ENCODE measurements at regions not wholly inside any gene's neighbourhood (a gene's known extent, or its start where the extent isn't known, plus 50 kb on each side); places are given as distances from the start of the nearest gene placed in this dataset.

DNA sequence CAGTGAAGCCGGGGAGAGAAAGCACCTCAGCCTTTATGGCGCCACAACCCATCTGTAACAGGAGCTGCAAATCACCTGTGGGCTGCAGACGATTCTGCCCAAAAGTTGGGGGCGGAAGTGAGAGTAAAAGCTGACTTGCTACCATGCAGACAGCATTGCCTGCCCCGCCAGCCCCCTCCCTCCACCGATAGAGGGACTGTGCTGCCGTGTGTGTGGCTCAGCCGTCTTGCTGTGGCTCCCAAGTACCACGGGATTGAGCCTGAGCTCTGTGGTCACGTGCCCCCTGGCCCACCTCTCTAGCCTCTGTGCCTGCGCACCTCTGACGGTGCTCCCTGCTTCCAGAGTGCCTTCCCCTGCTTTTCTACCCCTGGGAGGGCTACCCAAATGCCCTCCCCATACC, 79.6 kb downstream of the GLI2 start:
- Mint-ChIP-seq H3K4me1 (ENCODE audit: low read depth) (no peaks in the 10 kb centered on the region), H3K4me3 (no peak overlapping the region), H3K9me3 (no peaks in the 10 kb centered on the region), H3K36me3 (ENCODE audit: low read depth) (no peaks in the 10 kb centered on the region), H3K27ac (no peak overlapping the region), H3K27me3 (ENCODE audit: low read depth) (peaks cover 3% of the 10 kb centered on the region)
- intact Hi-C loops (cut with micrococcal nuclease) = no loop called here
- no peak for DNase-seq
- CTCF ChIA-PET = no interaction called here

DNA sequence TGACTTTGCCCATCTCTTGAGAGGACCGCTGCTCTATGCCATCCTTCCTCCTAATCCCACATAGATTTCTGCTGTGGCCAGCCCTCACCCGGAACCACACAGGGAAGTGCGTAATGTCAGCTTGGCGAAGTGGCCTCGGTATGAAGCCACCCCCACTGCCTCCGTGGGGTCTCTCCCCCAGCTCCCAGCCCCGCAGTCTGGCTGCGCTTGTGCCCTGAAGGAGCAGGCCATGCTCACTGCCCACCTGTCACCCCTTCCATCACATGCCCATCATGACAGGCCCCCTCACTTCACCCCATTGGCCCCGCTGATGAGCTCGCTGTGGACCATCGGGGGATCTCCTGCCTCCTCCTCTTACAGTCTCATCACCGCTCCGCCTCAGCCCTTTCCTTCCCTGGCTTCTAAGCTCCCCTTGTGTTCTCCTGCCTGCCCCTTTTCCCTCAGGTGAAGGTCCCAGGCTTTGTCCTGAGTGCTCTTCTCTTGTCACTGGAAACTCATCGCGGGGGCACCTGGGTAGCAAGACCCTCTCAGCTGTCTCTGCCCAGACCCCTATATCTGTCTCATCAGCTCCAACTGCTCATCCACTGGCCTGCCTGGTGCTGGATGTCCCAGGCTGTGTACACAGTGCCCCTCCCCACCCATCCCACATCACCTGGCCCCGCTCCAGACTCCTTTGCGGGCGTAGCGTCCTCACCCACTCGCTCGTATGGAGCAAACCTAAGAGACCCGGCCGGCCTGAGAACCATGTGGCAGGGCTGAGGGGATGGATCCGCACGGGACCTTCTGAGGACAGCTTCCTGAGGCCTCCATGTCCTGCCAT, 81.7 kb downstream of the GLI2 start:
- H3K36me3 Mint-ChIP-seq (ENCODE audit: low read depth) = no peaks in the 10 kb centered on the region
- no peaks in the 10 kb centered on the region for H3K27me3 Mint-ChIP-seq (ENCODE audit: low read depth)
- H3K27ac Mint-ChIP-seq = no peak overlapping the region
- no peak for DNase-seq
- CTCF ChIA-PET = interaction anchor here (0.6 kb wide), 1 partner anchor 226 kb away, joined by 3 read pairs; no protein-coding TSS in a partner anchor
- H3K4me1 Mint-ChIP-seq (ENCODE audit: low read depth) = no peaks in the 10 kb centered on the region
- no peaks in the 10 kb centered on the region for H3K9me3 Mint-ChIP-seq
- intact Hi-C loops (cut with micrococcal nuclease) = no loop called here
- H3K4me3 Mint-ChIP-seq = no peak overlapping the region

DNA sequence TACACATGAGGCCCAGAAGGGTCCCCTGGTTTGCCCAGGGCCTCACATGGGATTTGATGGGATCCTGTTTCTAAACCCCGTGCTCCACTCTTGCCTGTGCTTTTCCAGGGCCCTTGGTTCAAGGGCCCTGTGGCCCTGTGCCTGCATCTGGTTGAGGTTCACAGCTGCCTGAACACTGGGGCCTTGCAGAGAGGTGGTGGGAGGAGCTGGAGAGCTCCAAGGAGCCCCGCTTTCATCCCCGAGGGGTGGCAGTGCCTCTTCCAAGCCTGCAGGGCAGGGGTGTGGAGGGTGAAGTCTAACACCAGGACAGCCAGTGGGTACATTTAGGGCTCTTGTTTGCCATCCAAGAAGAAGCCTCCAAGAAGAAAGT, 82.3 kb downstream of the GLI2 start:
- Mint-ChIP-seq H3K27me3 (ENCODE audit: low read depth) (no peaks in the 10 kb centered on the region), H3K4me1 (ENCODE audit: low read depth) (no peaks in the 10 kb centered on the region), H3K36me3 (ENCODE audit: low read depth) (no peaks in the 10 kb centered on the region), H3K27ac (no peak overlapping the region), H3K4me3 (no peak overlapping the region), H3K9me3 (no peaks in the 10 kb centered on the region)
- no peak for DNase-seq
- CTCF ChIA-PET = no interaction called here
- intact Hi-C loops (cut with micrococcal nuclease) = no loop called here

DNA sequence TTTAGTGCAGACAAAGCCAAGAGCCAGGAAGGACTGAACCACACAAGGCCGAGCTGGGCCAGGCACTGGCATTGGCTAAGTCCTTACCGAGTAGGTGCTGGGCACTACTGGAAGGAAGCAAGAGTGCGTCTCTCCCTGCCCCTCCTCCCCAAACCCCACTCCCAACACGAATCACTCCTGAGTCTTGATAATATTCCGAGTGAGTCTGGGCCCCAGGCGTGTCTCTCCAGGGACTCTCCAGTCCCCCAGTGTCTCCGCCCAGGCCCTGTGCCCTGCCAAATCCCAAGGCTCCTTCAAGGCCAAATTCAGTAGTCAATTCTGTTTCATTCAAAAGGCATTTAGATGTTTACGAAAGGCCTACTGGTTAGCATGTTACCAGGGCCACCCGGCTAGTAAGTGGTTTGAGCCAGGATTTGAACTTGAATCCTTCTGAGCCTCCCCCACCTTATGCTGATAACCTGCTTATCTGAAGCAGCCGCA, 82.8 kb downstream of the GLI2 start:
- CTCF ChIA-PET = no interaction called here
- Mint-ChIP-seq H3K9me3 (no peaks in the 10 kb centered on the region), H3K4me3 (no peak overlapping the region), H3K27me3 (ENCODE audit: low read depth) (no peaks in the 10 kb centered on the region), H3K27ac (no peak overlapping the region), H3K4me1 (ENCODE audit: low read depth) (no peaks in the 10 kb centered on the region), H3K36me3 (ENCODE audit: low read depth) (no peaks in the 10 kb centered on the region)
- intact Hi-C loops (cut with micrococcal nuclease) = no loop called here
- DNase-seq = no peak

DNA sequence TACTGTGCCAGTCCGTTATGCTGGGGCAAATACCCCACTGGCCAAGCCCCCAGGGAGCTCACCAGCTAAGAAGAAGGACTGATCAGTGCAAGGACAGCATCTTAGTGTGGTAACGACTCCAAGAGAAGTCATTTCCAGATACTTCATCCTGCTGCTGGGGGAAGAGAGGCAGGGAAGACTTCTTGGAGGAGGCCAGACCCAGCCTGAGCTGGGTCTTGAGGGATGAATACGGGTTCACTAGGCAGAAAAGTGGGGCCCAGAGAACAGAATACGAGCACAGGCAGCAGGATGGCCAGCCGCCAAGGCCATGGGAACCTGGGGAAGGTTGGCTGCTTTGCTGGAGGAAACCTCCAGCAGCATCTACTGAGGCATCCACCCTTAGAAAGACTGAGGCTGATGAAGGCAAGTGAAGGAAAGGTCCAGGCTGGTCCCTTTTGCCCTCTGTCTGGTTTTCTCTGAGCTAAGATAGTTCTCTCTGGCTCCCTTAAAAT, 84.1 kb downstream of the GLI2 start:
- DNase-seq = no peak
- Mint-ChIP-seq H3K27ac (no peak overlapping the region), H3K9me3 (no peaks in the 10 kb centered on the region), H3K27me3 (ENCODE audit: low read depth) (no peaks in the 10 kb centered on the region), H3K4me1 (ENCODE audit: low read depth) (no peaks in the 10 kb centered on the region), H3K36me3 (ENCODE audit: low read depth) (no peaks in the 10 kb centered on the region), H3K4me3 (no peak overlapping the region)
- intact Hi-C loops (cut with micrococcal nuclease) = no loop called here
- CTCF ChIA-PET = no interaction called here

DNA sequence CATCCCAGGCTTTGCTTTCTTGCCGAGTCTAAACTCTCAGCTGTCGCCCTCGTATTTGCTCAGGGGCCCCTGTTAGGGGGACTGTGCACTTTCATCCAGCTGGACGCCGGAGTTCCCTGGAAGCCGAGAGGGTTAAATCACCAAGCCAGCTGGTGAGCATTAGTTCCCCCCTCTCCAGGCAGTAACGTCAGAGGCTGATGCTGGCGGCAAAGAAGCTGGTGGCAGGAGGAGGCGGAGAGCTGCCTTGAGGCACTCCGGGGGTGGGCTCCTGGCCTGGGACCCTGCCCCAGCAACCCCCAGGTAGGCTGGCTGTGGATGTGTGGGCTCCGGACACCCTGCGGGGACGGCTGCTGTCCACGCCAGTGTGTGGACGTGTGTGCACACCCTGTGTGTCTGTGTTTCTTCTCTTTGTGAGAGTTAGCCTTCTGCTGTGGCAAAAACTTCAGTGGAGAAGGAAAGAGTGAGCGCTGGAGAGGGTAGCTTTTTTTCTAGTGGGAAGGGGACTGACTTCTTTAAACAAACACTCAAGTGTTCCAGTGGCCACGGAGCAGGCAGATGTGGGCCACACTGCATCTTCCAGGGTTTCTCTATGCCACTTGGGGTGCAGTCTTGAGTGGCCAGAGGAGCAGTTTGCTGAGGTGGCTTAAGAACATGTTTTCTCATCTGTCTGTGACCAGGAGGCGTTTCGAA, 84.7 kb downstream of the GLI2 start:
- H3K9me3 Mint-ChIP-seq = no peaks in the 10 kb centered on the region
- intact Hi-C loops (cut with micrococcal nuclease) = no loop called here
- CTCF ChIA-PET = no interaction called here
- no peaks in the 10 kb centered on the region for H3K27me3 Mint-ChIP-seq (ENCODE audit: low read depth)
- no peaks in the 10 kb centered on the region for H3K36me3 Mint-ChIP-seq (ENCODE audit: low read depth)
- H3K27ac Mint-ChIP-seq = no peak overlapping the region
- no peak for DNase-seq
- no peak overlapping the region for H3K4me3 Mint-ChIP-seq
- H3K4me1 Mint-ChIP-seq (ENCODE audit: low read depth) = no peaks in the 10 kb centered on the region

DNA sequence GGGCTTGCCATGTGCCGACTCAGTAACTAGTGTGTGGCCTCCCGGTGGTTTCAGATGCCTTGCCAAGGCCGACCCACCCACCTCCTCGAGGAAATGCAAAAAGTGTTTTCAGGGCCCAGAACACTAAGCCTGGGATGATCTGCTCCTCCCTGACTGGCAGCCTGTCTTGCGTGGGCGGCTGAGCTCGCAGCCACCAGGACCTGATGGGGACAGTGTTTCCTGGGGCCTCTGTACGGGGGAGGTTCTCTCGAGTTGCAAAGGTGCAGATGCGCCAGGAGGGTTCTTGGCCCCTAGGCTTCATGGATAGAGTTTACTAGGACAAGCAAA, 85.2 kb downstream of the GLI2 start:
- no peak overlapping the region for H3K27ac Mint-ChIP-seq
- CTCF ChIA-PET = no interaction called here
- H3K4me1 Mint-ChIP-seq (ENCODE audit: low read depth) = no peaks in the 10 kb centered on the region
- no peaks in the 10 kb centered on the region for H3K36me3 Mint-ChIP-seq (ENCODE audit: low read depth)
- no peak for DNase-seq
- intact Hi-C loops (cut with micrococcal nuclease) = no loop called here
- no peaks in the 10 kb centered on the region for H3K9me3 Mint-ChIP-seq
- no peak overlapping the region for H3K4me3 Mint-ChIP-seq
- H3K27me3 Mint-ChIP-seq (ENCODE audit: low read depth) = no peaks in the 10 kb centered on the region

DNA sequence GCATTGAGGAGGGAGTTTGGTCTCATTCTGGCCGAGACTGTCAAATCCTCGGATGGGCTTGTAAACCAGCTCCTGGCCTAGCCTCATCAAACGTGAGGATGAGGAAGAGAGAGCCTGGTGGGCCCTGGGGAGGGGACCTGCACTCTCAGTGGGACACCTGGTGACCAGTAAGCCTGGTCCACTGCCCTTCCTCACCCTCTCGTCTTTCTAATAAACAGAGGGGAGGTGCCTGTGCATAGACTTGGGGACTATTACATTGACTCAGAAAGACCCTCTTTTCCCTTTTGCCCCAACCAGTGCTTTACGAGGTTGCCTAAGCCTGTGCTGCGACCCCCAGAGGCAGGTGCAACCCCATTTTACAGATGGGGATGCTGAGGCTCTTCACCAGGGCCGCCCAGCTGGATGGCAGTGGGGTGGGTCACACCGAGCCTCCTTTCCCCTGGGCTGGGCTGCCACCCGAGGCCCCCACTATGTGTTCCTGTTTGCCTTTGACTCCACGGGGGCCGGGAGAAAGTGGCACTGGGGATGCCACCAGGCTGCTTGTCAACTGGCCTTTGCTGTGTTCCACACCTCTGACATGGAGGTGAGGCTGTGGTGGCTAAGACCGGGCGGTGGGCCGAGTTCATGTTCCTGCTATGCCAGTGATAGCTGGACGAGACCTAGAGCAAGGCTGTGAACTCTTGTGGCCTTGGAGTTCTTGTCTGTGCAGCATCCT, 85.9 kb downstream of the GLI2 start:
- Mint-ChIP-seq H3K4me1 (ENCODE audit: low read depth) (no peaks in the 10 kb centered on the region), H3K36me3 (ENCODE audit: low read depth) (no peaks in the 10 kb centered on the region), H3K4me3 (no peak overlapping the region), H3K27me3 (ENCODE audit: low read depth) (no peaks in the 10 kb centered on the region), H3K9me3 (no peaks in the 10 kb centered on the region), H3K27ac (no peak overlapping the region)
- CTCF ChIA-PET = no interaction called here
- intact Hi-C loops (cut with micrococcal nuclease) = no loop called here
- no peak for DNase-seq

DNA sequence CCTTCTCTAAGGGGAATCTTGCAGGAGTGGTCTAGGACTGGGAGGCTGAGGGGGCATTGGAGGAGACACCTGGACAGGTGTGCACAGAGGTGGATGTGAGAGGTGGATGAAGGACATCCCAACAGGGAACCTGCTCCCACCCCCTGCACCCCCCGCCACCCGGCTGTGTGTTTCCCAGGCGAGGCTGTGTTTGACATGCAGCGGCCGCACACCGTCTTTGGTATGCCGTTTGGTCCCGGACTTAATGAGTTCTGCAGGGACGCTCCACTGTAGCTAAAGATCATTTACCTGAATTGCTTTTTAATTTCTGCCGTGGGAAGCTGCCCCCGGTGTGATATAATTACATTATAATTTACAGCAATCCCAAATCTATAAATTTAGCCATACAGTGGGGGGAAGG, 87.3 kb downstream of the GLI2 start:
- DNase-seq = no peak
- Mint-ChIP-seq H3K4me1 (ENCODE audit: low read depth) (no peaks in the 10 kb centered on the region), H3K4me3 (no peak overlapping the region), H3K27me3 (ENCODE audit: low read depth) (no peaks in the 10 kb centered on the region), H3K27ac (no peak overlapping the region), H3K36me3 (ENCODE audit: low read depth) (no peaks in the 10 kb centered on the region), H3K9me3 (no peaks in the 10 kb centered on the region)
- intact Hi-C loops (cut with micrococcal nuclease) = no loop called here
- CTCF ChIA-PET = no interaction called here

DNA sequence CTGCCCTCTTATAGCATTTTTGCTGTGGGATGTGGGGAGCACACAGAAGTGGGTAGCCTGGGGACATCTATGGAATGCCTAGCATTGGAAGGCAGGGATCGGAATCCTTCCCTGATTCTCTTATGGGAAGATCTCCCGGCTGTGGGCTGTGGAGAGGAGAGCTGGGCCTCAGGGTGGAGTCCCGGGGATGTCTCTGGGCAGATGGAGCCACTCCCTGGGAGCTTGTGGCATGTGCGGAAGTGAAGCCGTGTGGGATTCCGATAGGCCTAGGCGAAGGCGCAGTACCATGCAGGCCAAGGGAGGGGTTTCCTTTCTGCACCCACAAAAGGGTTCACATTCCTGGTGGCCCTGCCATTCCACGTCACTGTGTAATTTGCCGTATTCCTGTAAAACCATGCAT, 87.9 kb downstream of the GLI2 start:
- intact Hi-C loops (cut with micrococcal nuclease) = no loop called here
- no peak for DNase-seq
- CTCF ChIA-PET = no interaction called here
- no peaks in the 10 kb centered on the region for H3K4me1 Mint-ChIP-seq (ENCODE audit: low read depth)
- H3K27me3 Mint-ChIP-seq (ENCODE audit: low read depth) = no peaks in the 10 kb centered on the region
- no peaks in the 10 kb centered on the region for H3K36me3 Mint-ChIP-seq (ENCODE audit: low read depth)
- H3K4me3 Mint-ChIP-seq = no peak overlapping the region
- no peak overlapping the region for H3K27ac Mint-ChIP-seq
- H3K9me3 Mint-ChIP-seq = no peaks in the 10 kb centered on the region

DNA sequence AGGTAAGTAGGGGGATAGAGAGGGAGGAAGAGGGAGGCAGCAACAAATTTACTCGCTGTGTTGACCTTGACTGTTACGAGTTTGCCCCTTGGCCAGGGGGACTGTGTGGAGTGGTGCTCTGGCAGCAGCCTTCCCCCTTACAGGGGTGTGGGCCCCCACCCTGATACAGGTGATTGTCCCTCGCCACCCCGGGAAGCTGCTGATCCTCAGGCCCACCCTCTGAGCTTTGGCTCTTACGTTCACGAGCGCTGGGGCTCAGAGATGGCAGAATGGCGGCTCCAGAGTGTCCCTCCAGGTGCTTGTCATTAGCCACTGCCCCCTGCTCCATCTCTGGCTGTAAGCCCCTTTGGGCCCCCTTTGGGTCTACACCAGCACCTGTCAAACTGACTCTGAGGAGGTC, 88.6 kb downstream of the GLI2 start:
- Mint-ChIP-seq H3K4me3 (no peak overlapping the region), H3K27ac (no peak overlapping the region), H3K27me3 (ENCODE audit: low read depth) (no peaks in the 10 kb centered on the region), H3K36me3 (ENCODE audit: low read depth) (no peaks in the 10 kb centered on the region), H3K9me3 (no peaks in the 10 kb centered on the region), H3K4me1 (ENCODE audit: low read depth) (no peaks in the 10 kb centered on the region)
- no peak for DNase-seq
- intact Hi-C loops (cut with micrococcal nuclease) = no loop called here
- CTCF ChIA-PET = no interaction called here

DNA sequence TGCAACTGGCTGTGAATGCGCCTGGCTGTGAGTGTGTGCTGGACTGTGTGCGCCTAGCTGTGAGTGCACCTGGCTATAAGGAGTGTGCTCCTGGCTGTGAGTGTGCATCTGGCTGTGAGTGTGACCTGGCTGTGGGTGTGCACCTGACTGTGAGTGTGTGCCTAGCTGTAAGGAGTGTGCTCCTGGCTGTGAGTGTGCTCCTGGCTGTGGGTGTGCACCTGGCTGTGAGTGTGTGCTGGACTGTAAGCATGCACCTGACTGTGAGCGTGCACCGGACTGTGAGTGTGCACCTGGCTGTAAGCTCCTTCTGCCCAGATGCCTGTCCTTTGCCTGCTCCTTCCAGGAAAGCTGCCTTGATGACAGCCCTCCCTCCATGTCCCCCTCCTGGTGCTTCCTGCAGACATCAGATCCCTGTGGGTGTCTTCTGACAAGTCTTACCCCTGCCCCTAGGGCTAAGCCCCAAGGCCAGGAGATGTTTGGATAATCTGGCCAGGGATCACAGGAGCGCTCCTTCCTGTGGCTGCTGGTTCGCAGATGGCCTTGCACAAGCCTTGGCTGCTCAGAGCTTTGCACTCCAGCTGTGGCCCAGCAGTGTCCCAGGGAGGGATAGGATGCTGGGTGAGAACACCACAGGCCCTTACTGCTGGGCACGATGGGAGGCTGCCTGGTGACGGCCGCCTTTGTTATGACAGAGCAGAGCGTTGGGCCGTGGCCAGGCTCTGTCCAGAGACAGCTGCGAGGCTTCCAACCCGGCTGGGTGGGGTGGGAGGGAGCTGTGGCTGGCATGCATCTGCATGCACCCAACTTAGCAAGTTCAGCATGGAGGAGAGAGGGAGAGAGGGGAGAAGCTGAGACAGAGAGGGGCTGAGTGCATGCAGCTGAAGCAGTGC, 89.9 kb downstream of the GLI2 start:
- H3K36me3 Mint-ChIP-seq (ENCODE audit: low read depth) = no peaks in the 10 kb centered on the region
- CTCF ChIA-PET = interaction anchor here (1.3 kb wide), 1 partner anchor 10 kb away, joined by 3 read pairs; no protein-coding TSS in a partner anchor
- DNase-seq = no peak
- intact Hi-C loops (cut with micrococcal nuclease) = no loop called here
- no peaks in the 10 kb centered on the region for H3K9me3 Mint-ChIP-seq
- no peak overlapping the region for H3K4me3 Mint-ChIP-seq
- H3K4me1 Mint-ChIP-seq (ENCODE audit: low read depth) = no peaks in the 10 kb centered on the region
- no peaks in the 10 kb centered on the region for H3K27me3 Mint-ChIP-seq (ENCODE audit: low read depth)
- H3K27ac Mint-ChIP-seq = no peak overlapping the region

All from activated naive CD4-positive, alpha-beta T cell treated with anti-CD3 and anti-CD28 coated beads for 36 hours (primary cell).